GM06990 (cell line): ENCODE measurements at regions not wholly inside any gene's neighbourhood (a gene's known extent, or its start where the extent isn't known, plus 50 kb on each side); places are given as distances from the start of the nearest gene placed in this dataset.
"Not testable (repeated sequence)": the region's sequence is repeated elsewhere in the genome, so short reads cannot be mapped to it uniquely, and the experiment has no call there.

Source experiments
- DNase-seq: peaks from one replicate; pipeline ENCODE4 v3.0.0-alpha.2; 2011; ENCODE audit not compliant: insufficient read length; ENCODE audit errors: extremely low read depth
- H3K27me3 ChIP-seq: replicated peaks from 2 replicates; pipeline ENCODE4 v1.6.0; 2011; ENCODE audit warnings: low read length; ENCODE audit not compliant: control insufficient read depth, insufficient read depth
- H3K36me3 ChIP-seq: 2 replicates; pipeline ENCODE4 v1.5.1; 2011; ENCODE audit warnings: low read length; ENCODE audit not compliant: control insufficient read depth, insufficient read depth
- H3K4me3 ChIP-seq: replicated peaks from 2 replicates; pipeline ENCODE4 v1.5.1; 2011; ENCODE audit warnings: low read depth, mild to moderate bottlenecking, control low read depth, low read length
- TF ChIP-seq, protein P1 (sequence below): IDR thresholded peaks from 2 replicates; pipeline ENCODE4 v1.5.1; 2011; ENCODE audit warnings: low read length, control low read depth, mild to moderate bottlenecking, inconsistent platforms; ENCODE audit not compliant: insufficient read depth, poor library complexity, severe bottlenecking

DNA sequence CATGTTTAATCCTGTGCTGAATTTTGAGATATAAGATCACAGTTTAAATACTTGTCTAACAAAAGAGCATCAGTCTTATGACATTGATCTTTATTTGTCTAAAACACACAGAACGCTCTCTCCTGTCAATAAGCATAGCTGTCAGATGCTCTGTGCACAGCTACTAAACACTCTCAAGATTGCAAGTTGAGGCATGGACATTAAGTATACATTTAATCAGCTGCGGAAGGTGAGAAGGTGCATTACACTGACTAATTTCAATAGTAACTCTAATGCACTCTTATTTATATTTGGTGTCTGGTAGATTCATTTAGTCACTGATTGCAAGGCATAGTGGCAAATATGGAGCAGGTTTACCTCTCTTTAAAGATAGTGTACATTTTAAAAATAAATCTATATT, 580.3 kb upstream of the NRP1 start:
- H3K4me3 ChIP-seq = no peak overlapping the region
- H3K36me3 ChIP-seq = no peaks in the 10 kb centered on the region
- DNase-seq = no peak
- TF ChIP-seq, protein P1, sequence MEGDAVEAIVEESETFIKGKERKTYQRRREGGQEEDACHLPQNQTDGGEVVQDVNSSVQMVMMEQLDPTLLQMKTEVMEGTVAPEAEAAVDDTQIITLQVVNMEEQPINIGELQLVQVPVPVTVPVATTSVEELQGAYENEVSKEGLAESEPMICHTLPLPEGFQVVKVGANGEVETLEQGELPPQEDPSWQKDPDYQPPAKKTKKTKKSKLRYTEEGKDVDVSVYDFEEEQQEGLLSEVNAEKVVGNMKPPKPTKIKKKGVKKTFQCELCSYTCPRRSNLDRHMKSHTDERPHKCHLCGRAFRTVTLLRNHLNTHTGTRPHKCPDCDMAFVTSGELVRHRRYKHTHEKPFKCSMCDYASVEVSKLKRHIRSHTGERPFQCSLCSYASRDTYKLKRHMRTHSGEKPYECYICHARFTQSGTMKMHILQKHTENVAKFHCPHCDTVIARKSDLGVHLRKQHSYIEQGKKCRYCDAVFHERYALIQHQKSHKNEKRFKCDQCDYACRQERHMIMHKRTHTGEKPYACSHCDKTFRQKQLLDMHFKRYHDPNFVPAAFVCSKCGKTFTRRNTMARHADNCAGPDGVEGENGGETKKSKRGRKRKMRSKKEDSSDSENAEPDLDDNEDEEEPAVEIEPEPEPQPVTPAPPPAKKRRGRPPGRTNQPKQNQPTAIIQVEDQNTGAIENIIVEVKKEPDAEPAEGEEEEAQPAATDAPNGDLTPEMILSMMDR = no peak
- no peaks in the 10 kb centered on the region for H3K27me3 ChIP-seq

DNA sequence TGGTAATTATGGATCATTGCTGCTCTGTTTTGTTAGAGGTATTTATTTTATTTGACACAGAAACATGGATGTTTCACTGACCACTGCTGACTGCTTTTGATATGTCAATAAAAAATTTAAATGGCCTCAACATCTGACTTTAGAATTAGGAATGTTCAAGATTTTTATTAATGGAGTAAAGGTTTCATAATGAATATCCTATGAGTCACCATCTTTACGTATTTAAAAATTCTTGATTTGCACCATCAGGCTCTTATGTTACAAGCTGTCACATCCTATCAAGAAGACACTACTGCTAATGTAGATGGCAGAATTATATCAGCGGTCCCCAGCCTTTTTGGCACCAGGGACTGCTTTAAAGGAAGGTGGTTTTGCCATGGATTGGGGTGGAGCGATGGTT, 578.7 kb upstream of the NRP1 start:
- DNase-seq = no peak
- no peaks in the 10 kb centered on the region for H3K36me3 ChIP-seq
- TF ChIP-seq, protein P1 = no peak
- H3K27me3 ChIP-seq = no peaks in the 10 kb centered on the region
- no peak overlapping the region for H3K4me3 ChIP-seq

DNA sequence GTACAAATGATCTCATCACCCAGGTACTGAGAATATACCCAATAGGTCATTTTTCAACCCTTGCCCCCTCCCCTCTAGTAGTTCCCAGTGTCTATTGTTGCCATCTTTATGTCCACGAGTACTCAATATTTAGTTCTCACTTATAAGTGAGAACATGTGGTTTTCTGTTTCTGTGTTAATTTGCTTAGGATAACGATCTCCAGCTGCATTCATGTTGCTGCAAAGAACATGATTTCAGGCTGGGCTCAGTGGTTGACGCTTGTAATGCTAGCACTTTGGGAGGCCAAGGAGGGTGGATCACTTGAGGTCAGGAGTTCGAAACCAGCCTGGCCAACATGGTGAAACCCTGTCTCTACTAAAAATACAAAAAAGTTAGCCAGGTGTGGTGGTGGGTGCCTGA, 575.0 kb upstream of the NRP1 start:
- not testable (repeated sequence) for DNase-seq, H3K4me3 ChIP-seq, H3K36me3 ChIP-seq

DNA sequence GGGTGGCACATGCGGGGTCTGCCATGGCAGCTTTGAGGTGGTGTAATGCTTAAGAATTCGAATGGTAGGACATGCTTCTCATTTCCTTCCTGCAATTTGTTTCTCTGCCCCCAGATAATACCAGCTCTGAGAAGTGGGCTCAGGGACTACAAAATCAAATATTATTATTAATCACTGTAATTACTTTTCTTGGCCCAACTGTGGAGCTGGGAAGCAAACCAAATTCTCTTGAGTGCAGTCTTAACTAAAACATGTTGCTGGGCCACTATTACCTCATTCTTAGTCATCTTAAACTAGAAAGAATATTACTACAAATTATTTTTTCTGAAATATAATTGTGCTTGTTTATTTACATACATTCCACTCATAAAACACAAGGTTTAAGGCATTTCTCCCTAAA, 566.7 kb upstream of the NRP1 start:
- H3K27me3 ChIP-seq = no peaks in the 10 kb centered on the region
- H3K4me3 ChIP-seq = no peak overlapping the region
- no peaks in the 10 kb centered on the region for H3K36me3 ChIP-seq
- DNase-seq = no peak
- TF ChIP-seq, protein P1 = no peak

More for the DNA sequence above, 575.0 kb upstream of the NRP1 start:
- not testable (repeated sequence) for H3K27me3 ChIP-seq

DNA sequence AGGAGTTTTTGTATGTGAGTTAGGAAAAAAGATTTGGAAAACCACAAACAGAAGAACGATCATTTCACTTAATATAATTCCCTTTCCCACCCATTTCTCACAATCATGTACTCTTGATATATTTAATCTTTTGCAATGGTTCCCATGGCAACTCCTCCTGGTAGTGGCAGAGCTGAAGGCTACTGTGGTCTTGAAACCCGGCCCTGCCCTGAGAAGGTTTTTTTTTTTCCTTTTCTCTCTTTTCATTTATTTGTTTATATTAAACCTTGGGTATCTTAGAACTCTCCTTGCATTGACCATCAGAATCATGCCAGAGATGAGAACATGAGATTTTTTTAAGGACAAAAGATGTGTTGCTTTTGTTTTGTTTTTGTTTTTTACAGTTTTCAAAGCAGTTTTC, 566.1 kb upstream of the NRP1 start:
- TF ChIP-seq, protein P1 = no peak
- H3K36me3 ChIP-seq = no peaks in the 10 kb centered on the region
- no peaks in the 10 kb centered on the region for H3K27me3 ChIP-seq
- DNase-seq = no peak
- no peak overlapping the region for H3K4me3 ChIP-seq

DNA sequence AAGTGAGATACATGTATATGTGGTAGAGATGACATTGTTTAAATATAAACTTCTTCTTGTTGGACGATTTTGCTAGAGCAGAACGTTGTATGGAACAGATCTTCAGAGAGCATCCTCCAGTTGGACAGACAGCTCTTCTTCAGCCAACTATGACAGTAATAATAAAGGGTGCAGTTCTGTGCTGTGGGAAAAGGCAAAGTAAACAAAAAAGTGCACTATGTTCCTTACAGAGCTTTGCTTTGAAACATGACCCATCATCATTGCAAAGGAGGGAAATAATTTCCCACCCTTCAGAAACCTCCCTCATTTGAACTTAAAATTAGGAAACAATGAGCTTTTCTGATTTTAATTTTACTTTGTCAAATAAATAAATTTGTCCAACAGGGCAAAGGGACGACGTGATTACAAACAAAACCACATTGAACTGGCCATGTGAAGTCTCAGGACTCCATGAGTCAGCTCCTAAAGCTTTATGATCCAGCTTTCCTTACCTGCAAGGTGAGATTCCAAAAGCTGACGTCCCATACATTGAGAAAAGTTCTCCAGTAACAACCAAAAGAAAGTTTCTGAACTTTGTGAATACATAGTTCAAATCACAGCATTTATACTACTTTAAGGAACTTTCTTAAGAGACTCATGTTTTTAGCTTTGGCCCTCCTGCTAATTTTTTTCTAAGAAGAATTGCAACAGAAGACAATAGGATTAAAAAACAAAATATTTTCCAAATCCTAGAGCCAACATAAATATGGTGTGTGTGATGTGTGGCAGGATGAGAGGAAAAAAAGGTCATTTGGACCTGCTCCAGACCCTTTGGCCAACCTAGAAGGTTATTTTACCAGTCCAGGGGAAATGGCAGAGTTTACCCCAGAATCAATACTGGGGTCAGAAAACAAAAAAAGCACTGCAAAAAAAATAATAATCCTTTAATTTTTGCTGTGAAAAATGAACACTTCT, 565.4 kb upstream of the NRP1 start:
- H3K27me3 ChIP-seq = no peaks in the 10 kb centered on the region
- H3K4me3 ChIP-seq = no peak overlapping the region
- no peaks in the 10 kb centered on the region for H3K36me3 ChIP-seq
- DNase-seq = no peak
- TF ChIP-seq, protein P1 = no peak
